Astrocyte (in vitro differentiated cells and primary cell): ENCODE measurements at regions not wholly inside any gene's neighbourhood (a gene's known extent, or its start where the extent isn't known, plus 50 kb on each side); places are given as distances from the start of the nearest gene placed in this dataset.

ENCODE experiments used
- DNase-seq: peaks from one replicate; pipeline ENCODE4 v3.0.0-alpha.2; 2010; ENCODE audit warnings: low read depth
- FAIRE-seq: peaks from 2 replicates; lab custom pipeline; 2011; peaks lifted over from hg19 to GRCh38; lab: Jason Lieb, UNC
- H2AFZ ChIP-seq: 2 replicates; pipeline ENCODE4 v1.6.0; 2012; ENCODE audit warnings: low read depth, low read length, inconsistent platforms
- H3K27ac ChIP-seq: 2 replicates; pipeline ENCODE4 v1.5.1; 2011; ENCODE audit warnings: low read depth, low read length, inconsistent platforms
- H3K27me3 ChIP-seq: 2 replicates; pipeline ENCODE4 v1.6.0; 2011; ENCODE audit warnings: low read length, inconsistent platforms; ENCODE audit not compliant: insufficient read depth
- H3K36me3 ChIP-seq: 2 replicates; pipeline ENCODE4 v1.5.1; 2011; ENCODE audit warnings: low read length, inconsistent platforms; ENCODE audit not compliant: insufficient read depth
- H3K4me1 ChIP-seq: 2 replicates; pipeline ENCODE4 v1.5.1; 2011; ENCODE audit warnings: low read length, inconsistent platforms; ENCODE audit not compliant: insufficient read depth
- H3K4me2 ChIP-seq: 2 replicates; pipeline ENCODE4 v1.6.0; 2012; ENCODE audit warnings: low read length, inconsistent platforms
- H3K4me3 ChIP-seq: 2 replicates; pipeline ENCODE4 v1.5.1; 2011; ENCODE audit warnings: low read depth, mild to moderate bottlenecking, low read length, inconsistent platforms; ENCODE audit not compliant: insufficient read depth
- H3K79me2 ChIP-seq: 2 replicates; pipeline ENCODE4 v1.6.0; 2012; ENCODE audit warnings: mild to moderate bottlenecking, low read length, inconsistent platforms; ENCODE audit not compliant: insufficient read depth
- H3K9ac ChIP-seq: 2 replicates; pipeline ENCODE4 v1.6.0; 2012; ENCODE audit warnings: mild to moderate bottlenecking, low read length, inconsistent platforms
- H3K9me3 ChIP-seq: 2 replicates; pipeline ENCODE4 v1.5.1; 2012; ENCODE audit warnings: low read depth, mild to moderate bottlenecking, low read length, inconsistent platforms; ENCODE audit not compliant: insufficient read depth
- H4K20me1 ChIP-seq: 2 replicates; pipeline ENCODE4 v1.6.0; 2012; ENCODE audit warnings: low read length, inconsistent platforms; ENCODE audit not compliant: insufficient read depth
- H3K27ac Mint-ChIP-seq: one replicate; pipeline ENCODE4 v1.8.0; 2021; ENCODE audit warnings: mild to moderate bottlenecking, mixed read lengths; ENCODE audit not compliant: unreplicated experiment
- H3K27me3 Mint-ChIP-seq: one replicate; pipeline ENCODE4 v1.8.0; 2021; ENCODE audit warnings: low read depth, mixed read lengths; ENCODE audit not compliant: unreplicated experiment
- H3K36me3 Mint-ChIP-seq: one replicate; pipeline ENCODE4 v1.8.0; 2021; ENCODE audit warnings: low read depth, mixed read lengths; ENCODE audit not compliant: unreplicated experiment
- H3K4me1 Mint-ChIP-seq: one replicate; pipeline ENCODE4 v1.8.0; 2021; ENCODE audit warnings: low read depth, mixed read lengths; ENCODE audit not compliant: unreplicated experiment
- H3K4me3 Mint-ChIP-seq: one replicate; pipeline ENCODE4 v1.8.0; 2021; ENCODE audit warnings: mild to moderate bottlenecking, moderate library complexity, mixed read lengths; ENCODE audit not compliant: unreplicated experiment
- H3K9me3 Mint-ChIP-seq: one replicate; pipeline ENCODE4 v1.8.0; 2021; ENCODE audit warnings: mild to moderate bottlenecking, mixed read lengths; ENCODE audit not compliant: unreplicated experiment
- EZH2 ChIP-seq: IDR thresholded peaks from 2 replicates; pipeline ENCODE4 v1.6.1; 2012; ENCODE audit warnings: mild to moderate bottlenecking, low read length, inconsistent platforms; ENCODE audit not compliant: insufficient read depth
- TF ChIP-seq, protein P1 (sequence below): IDR thresholded peaks from 2 replicates; pipeline ENCODE4 v1.5.1; 2011; ENCODE audit warnings: low read depth, mild to moderate bottlenecking, inconsistent platforms, low read length, moderate library complexity; ENCODE audit not compliant: insufficient read depth

DNA sequence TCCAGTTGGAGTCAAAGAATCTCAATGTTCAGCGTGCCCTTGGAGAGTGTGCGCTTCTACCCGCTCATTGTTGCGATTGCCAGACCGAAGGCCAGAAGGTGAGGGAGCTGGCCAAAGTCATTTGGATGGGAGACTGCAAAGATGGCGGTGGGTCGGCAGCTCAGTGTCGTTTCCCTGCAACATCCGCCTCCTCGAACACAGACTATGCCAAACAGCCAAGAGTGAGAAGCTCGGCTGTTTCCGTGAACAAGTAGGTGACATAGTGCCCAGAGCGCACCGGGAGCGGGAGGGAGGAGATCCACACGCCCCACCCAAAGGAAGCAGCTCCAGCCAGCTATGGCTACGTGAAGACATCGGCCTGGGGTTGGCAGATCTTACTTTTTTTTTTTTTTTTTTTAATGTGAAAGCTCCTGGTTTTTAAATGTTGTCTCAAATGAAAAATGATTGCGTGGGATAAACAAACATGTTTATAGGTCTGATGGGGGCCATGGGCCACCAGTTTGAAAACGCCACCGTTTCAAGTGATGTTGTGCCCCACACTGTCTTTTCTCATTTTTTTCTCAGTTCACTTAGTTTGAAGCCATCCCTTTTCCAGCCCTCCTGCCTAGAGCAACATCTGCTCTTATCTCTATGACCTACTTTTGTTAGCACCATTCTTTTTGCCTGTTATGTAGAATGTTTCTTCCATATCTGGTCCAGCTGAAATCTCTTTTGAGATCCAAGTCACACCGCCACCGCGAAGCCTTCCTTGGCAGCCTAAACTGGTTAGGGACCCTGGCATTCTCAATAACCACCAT is 682.4 kb downstream of the RNF144A start:
- H3K4me1 ChIP-seq = no peaks in the 10 kb centered on the region
- no peak overlapping the region for H3K4me2 ChIP-seq
- no peaks in the 10 kb centered on the region for H3K9me3 ChIP-seq
- no peaks in the 10 kb centered on the region for H3K79me2 ChIP-seq
- H2AFZ ChIP-seq = no peak overlapping the region
- no peaks in the 10 kb centered on the region for H3K27me3 ChIP-seq
- no peak overlapping the region for H3K4me3 Mint-ChIP-seq
- H3K4me1 Mint-ChIP-seq = peaks cover 3% of the 10 kb centered on the region
- H3K36me3 ChIP-seq = no peaks in the 10 kb centered on the region
- H3K27ac Mint-ChIP-seq = no peak overlapping the region
- H3K9ac ChIP-seq = no peak overlapping the region
- FAIRE-seq (no peak), DNase-seq (no peak)
- H3K27ac ChIP-seq = no peak overlapping the region
- TF ChIP-seq EZH2 = no peak
- TF ChIP-seq, protein P1, sequence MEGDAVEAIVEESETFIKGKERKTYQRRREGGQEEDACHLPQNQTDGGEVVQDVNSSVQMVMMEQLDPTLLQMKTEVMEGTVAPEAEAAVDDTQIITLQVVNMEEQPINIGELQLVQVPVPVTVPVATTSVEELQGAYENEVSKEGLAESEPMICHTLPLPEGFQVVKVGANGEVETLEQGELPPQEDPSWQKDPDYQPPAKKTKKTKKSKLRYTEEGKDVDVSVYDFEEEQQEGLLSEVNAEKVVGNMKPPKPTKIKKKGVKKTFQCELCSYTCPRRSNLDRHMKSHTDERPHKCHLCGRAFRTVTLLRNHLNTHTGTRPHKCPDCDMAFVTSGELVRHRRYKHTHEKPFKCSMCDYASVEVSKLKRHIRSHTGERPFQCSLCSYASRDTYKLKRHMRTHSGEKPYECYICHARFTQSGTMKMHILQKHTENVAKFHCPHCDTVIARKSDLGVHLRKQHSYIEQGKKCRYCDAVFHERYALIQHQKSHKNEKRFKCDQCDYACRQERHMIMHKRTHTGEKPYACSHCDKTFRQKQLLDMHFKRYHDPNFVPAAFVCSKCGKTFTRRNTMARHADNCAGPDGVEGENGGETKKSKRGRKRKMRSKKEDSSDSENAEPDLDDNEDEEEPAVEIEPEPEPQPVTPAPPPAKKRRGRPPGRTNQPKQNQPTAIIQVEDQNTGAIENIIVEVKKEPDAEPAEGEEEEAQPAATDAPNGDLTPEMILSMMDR = no peak
- no peak overlapping the region for H3K4me3 ChIP-seq
- H4K20me1 ChIP-seq = no peaks in the 10 kb centered on the region
- H3K9me3 Mint-ChIP-seq = no peaks in the 10 kb centered on the region
- no peaks in the 10 kb centered on the region for H3K36me3 Mint-ChIP-seq
- H3K27me3 Mint-ChIP-seq = no peaks in the 10 kb centered on the region

DNA sequence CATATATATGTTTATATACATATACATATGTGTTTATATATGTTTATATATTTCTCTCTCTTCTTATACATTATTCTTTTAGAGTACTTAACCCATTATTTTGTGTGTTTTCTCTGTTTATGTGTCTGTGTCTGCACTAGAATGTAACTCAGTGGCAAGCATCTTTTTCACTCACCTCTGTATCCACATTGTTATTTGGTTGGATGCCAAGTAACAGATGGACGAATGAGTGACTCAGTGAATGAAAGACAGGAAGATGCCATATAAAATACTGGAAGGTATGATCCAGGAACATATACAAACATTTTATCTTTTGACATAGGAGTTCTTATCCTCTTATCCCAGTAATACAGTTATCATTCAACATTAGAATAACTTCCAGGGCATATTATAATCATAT is 684.8 kb downstream of the RNF144A start:
- DNase-seq (no peak), FAIRE-seq (no peak)
- H3K4me1 ChIP-seq = no peaks in the 10 kb centered on the region
- no peak overlapping the region for H3K4me2 ChIP-seq
- no peaks in the 10 kb centered on the region for H3K9me3 Mint-ChIP-seq
- H3K27me3 Mint-ChIP-seq = no peaks in the 10 kb centered on the region
- no peak overlapping the region for H3K4me3 ChIP-seq
- H3K9ac ChIP-seq = no peak overlapping the region
- no peak overlapping the region for H3K27ac ChIP-seq
- H3K4me3 Mint-ChIP-seq = no peak overlapping the region
- no peaks in the 10 kb centered on the region for H3K79me2 ChIP-seq
- no peaks in the 10 kb centered on the region for H3K27me3 ChIP-seq
- no peak overlapping the region for H2AFZ ChIP-seq
- TF ChIP-seq, protein P1 = no peak
- no peak for TF ChIP-seq EZH2
- no peaks in the 10 kb centered on the region for H3K9me3 ChIP-seq
- H3K36me3 ChIP-seq = no peaks in the 10 kb centered on the region
- peaks cover 3% of the 10 kb centered on the region for H3K4me1 Mint-ChIP-seq
- H4K20me1 ChIP-seq = no peaks in the 10 kb centered on the region
- no peak overlapping the region for H3K27ac Mint-ChIP-seq
- no peaks in the 10 kb centered on the region for H3K36me3 Mint-ChIP-seq

DNA sequence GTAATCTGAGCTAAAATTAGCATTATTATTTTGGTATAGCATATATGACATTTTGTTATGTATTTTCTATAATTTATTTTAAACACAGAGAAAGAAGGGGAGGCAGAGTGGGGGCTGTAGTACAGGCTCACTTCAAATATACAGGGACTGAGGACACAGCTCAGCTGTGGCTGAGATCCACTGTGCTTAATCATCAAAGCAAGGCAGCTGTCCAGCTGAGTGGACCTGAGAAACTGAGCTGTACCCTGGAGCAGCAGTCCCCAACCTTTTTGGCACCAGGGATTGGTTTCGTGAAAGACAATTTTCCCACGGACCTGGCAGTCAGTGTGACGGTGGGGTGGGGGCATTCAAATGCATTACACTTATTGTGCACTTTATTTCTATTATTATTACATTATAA is 687.2 kb downstream of the RNF144A start:
- FAIRE-seq (no peak), DNase-seq (no peak)
- no peaks in the 10 kb centered on the region for H3K36me3 Mint-ChIP-seq
- TF ChIP-seq, protein P1 = no peak
- TF ChIP-seq EZH2 = no peak
- Histone ChIP-seq H3K4me3 (no peak overlapping the region), H3K4me2 (no peak overlapping the region), H2AFZ (no peak overlapping the region), H3K27me3 (no peaks in the 10 kb centered on the region), H3K27ac (no peak overlapping the region), H3K36me3 (no peaks in the 10 kb centered on the region), H3K4me1 (no peaks in the 10 kb centered on the region), H3K9ac (no peak overlapping the region), H4K20me1 (no peaks in the 10 kb centered on the region), H3K9me3 (no peaks in the 10 kb centered on the region), H3K79me2 (no peaks in the 10 kb centered on the region)
- H3K9me3 Mint-ChIP-seq = no peaks in the 10 kb centered on the region
- no peak overlapping the region for H3K4me3 Mint-ChIP-seq
- peaks cover 5% of the 10 kb centered on the region for H3K27me3 Mint-ChIP-seq
- H3K27ac Mint-ChIP-seq = no peak overlapping the region
- peaks cover 3% of the 10 kb centered on the region for H3K4me1 Mint-ChIP-seq
